Fibroblast of upper back skin (primary cell): ENCODE measurements at regions not wholly inside any gene's neighbourhood (a gene's known extent, or its start where the extent isn't known, plus 50 kb on each side); places are given as distances from the start of the nearest gene placed in this dataset.

Source experiments
- DNase-seq: peaks from one replicate; pipeline ENCODE4 v3.0.0-alpha.2; 2013

- no peak for DNase-seq
These were observed 209.5 kb upstream of the TWIST2 start for GRCh38 chr2:238638100-238638981.

- no peak for DNase-seq
These were observed 208.8 kb upstream of the TWIST2 start for GRCh38 chr2:238638982-238639628.

GRCh38 chr2:238640486-238640885 lies 207.4 kb upstream of the TWIST2 start:
- no peak for DNase-seq

GRCh38 chr2:238642973-238643372 lies 204.9 kb upstream of the TWIST2 start:
- DNase-seq = no peak

GRCh38 chr2:238643400-238643907 lies 204.4 kb upstream of the TWIST2 start:
- DNase-seq = no peak

GRCh38 chr2:238644095-238645081 lies 203.5 kb upstream of the TWIST2 start:
- DNase-seq = peak; percentile 72

GRCh38 chr2:238645095-238645494 lies 202.8 kb upstream of the TWIST2 start:
- DNase-seq = no peak

- DNase-seq = no peak
These were observed 202.2 kb upstream of the TWIST2 start for GRCh38 chr2:238645716-238646115.

GRCh38 chr2:238646281-238646680 lies 201.6 kb upstream of the TWIST2 start:
- no peak for DNase-seq

- DNase-seq = no peak
These were observed 201.1 kb upstream of the TWIST2 start for GRCh38 chr2:238646803-238647202.

- DNase-seq = no peak
These were observed 198.8 kb upstream of the TWIST2 start for GRCh38 chr2:238649123-238649522.

GRCh38 chr2:238649936-238650518 lies 197.9 kb upstream of the TWIST2 start:
- DNase-seq = no peak

- DNase-seq = no peak
These were observed 197.3 kb upstream of the TWIST2 start for GRCh38 chr2:238650536-238650935.

- no peak for DNase-seq
These were observed 196.4 kb upstream of the TWIST2 start for GRCh38 chr2:238651306-238652052.

- DNase-seq = no peak
These were observed 195.7 kb upstream of the TWIST2 start for GRCh38 chr2:238652053-238652770.

- no peak for DNase-seq
These were observed 195.1 kb upstream of the TWIST2 start for GRCh38 chr2:238652771-238653157.

- DNase-seq = no peak
These were observed 194.3 kb upstream of the TWIST2 start for GRCh38 chr2:238653431-238654109.

- no peak for DNase-seq
These were observed 193.2 kb upstream of the TWIST2 start for GRCh38 chr2:238654479-238655197.

- no peak for DNase-seq
These were observed 192.6 kb upstream of the TWIST2 start for GRCh38 chr2:238655198-238655860.
